A673 (cell line): ENCODE measurements at regions not wholly inside any gene's neighbourhood (a gene's known extent, or its start where the extent isn't known, plus 50 kb on each side); places are given as distances from the start of the nearest gene placed in this dataset.

ENCODE experiments used
- EZH2 ChIP-seq: fragments of 200-600 bp; sonication (generic); IDR thresholded peaks from 2 replicates; pipeline ENCODE4 v1.6.1; 2017; ENCODE audit warnings: borderline replicate concordance, low read depth, mild to moderate bottlenecking, mixed read lengths, antibody characterized with exemption, low read length; ENCODE audit not compliant: poor library complexity, severe bottlenecking
- TF ChIP-seq, protein P1 (sequence below): fragments of 300-800, 200-600 bp; sonication (generic); conservative IDR thresholded peaks from 2 replicates; pipeline ENCODE4 v1.5.1; 2017; ENCODE audit warnings: low read depth, mild to moderate bottlenecking, antibody characterized with exemption, low read length, moderate library complexity, mixed read lengths

DNA sequence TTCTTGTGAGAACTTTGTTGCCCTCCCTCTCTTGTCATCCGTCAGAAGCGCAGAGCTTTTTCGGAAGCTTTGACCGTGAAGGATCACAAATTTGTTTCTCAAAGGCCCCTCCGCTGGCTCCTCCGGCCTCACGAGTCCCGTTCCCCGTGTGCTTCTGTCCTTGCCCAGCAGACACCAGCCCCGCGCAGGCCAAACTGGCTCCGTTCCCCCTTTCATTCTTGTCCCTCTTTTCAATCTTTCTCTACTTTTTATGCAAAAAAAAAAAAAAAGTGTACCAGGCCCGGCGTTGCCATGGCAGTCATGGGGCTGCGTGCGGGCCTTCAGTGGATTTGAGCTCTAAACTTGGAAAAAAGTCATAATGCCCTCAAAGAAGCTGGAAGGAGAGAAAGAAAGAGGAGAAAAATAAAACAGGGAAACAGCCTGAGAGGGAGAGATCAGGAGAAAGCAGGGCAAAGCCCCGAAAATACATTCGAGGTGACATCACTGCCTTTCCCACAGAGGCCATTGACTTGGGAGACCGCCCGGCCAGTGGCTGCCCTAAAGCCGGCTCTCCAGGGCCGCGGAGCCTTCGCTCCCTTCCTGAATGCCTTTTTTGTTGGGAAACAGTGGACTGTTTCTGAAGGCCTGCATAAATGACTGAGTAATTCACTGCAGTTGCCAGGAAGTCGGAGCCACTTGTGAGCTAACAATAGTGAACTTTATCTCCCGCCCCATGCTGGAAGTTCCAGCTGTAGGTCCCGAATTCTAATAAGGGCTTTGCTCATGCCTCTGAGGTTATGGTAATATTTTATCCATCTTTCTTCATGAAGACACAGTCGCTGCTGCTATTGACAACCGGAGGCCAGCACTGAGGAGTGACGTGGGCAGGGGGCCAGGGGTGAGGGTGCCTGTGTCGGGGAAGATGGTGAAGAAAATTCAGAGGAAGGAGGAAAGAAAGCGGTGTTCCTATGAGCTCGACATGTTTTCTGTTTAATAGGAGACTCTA is 670.9 kb downstream of the QKI start:
- TF ChIP-seq, protein P1, sequence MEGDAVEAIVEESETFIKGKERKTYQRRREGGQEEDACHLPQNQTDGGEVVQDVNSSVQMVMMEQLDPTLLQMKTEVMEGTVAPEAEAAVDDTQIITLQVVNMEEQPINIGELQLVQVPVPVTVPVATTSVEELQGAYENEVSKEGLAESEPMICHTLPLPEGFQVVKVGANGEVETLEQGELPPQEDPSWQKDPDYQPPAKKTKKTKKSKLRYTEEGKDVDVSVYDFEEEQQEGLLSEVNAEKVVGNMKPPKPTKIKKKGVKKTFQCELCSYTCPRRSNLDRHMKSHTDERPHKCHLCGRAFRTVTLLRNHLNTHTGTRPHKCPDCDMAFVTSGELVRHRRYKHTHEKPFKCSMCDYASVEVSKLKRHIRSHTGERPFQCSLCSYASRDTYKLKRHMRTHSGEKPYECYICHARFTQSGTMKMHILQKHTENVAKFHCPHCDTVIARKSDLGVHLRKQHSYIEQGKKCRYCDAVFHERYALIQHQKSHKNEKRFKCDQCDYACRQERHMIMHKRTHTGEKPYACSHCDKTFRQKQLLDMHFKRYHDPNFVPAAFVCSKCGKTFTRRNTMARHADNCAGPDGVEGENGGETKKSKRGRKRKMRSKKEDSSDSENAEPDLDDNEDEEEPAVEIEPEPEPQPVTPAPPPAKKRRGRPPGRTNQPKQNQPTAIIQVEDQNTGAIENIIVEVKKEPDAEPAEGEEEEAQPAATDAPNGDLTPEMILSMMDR: no peak
- no peak for TF ChIP-seq EZH2
